ENCODE measurements at regions not wholly inside any gene's neighbourhood (a gene's known extent, or its start where the extent isn't known, plus 50 kb on each side); places are given as distances from the start of the nearest gene placed in this dataset.
"Not testable (repeated sequence)": the region's sequence is repeated elsewhere in the genome, so short reads cannot be mapped to it uniquely, and the experiment has no call there.

- H3K27me3 ChIP-seq (ENCODE audit: control insufficient read depth in 3 of 3, insufficient read depth in 3 of 3, low read depth in 1 of 3, low read length in 3 of 3); H3K27ac ChIP-seq (replicated peaks; ENCODE audit: low read length); H3K4ac ChIP-seq (ENCODE audit: low read length); H3K23ac ChIP-seq (ENCODE audit: low read depth, low read length, poor library complexity); H4K91ac ChIP-seq (ENCODE audit: low read depth, low read length, poor library complexity); H3K18ac ChIP-seq (ENCODE audit: low read length); H3K9me3 ChIP-seq (replicated peaks in 1 of 2; ENCODE audit: control insufficient read depth in 2 of 2, insufficient read depth in 1 of 2, low read depth in 1 of 2, low read length in 2 of 2); H3K14ac ChIP-seq (ENCODE audit: low read length); H2BK5ac ChIP-seq (ENCODE audit: low read length); H3K4me3 ChIP-seq (ENCODE audit: low read length in 2 of 2); H2AFZ ChIP-seq (ENCODE audit: low read length); H3K4me1 ChIP-seq (ENCODE audit: control insufficient read depth in 2 of 2, insufficient read depth in 1 of 2, low read depth in 1 of 2, low read length in 2 of 2); H3K4me2 ChIP-seq (ENCODE audit: insufficient read depth, low read length, poor library complexity, severe bottlenecking); H2BK15ac ChIP-seq (ENCODE audit: low read length); H3K36me3 ChIP-seq (replicated peaks in 1 of 2; ENCODE audit: control insufficient read depth in 2 of 2, insufficient read depth in 2 of 2, low read length in 2 of 2); H2AK5ac ChIP-seq (ENCODE audit: low read depth, low read length); H2BK120ac ChIP-seq (ENCODE audit: low read depth, low read length); DNase-seq (ENCODE audit: low spot score); H4K8ac ChIP-seq (ENCODE audit: low read depth, low read length); H3K79me1 ChIP-seq (ENCODE audit: low read depth, low read length); H3K9ac ChIP-seq (ENCODE audit: low read depth, low read length, poor library complexity); H2BK12ac ChIP-seq (ENCODE audit: low read length): not testable (repeated sequence)
Observed at GRCh38 chr5:57631139-57631538, 148.5 kb upstream of the ACTBL2 start.

- Histone ChIP-seq H2AK5ac (ENCODE audit: low read depth, low read length) (no peak overlapping the region), H3K79me1 (ENCODE audit: low read depth, low read length) (no peaks in the 10 kb centered on the region), H3K27me3 (ENCODE audit: control insufficient read depth in 3 of 3, insufficient read depth in 3 of 3, low read depth in 1 of 3, low read length in 3 of 3) (no peaks in the 10 kb centered on the region), H3K9ac (ENCODE audit: low read depth, low read length, poor library complexity) (no peak overlapping the region), H3K18ac (ENCODE audit: low read length) (no peak overlapping the region), H3K27ac (replicated peaks; ENCODE audit: low read length) (no peak overlapping the region), H3K4ac (ENCODE audit: low read length) (no peak overlapping the region), H3K4me2 (ENCODE audit: insufficient read depth, low read length, poor library complexity, severe bottlenecking) (no peak overlapping the region), H3K36me3 (replicated peaks in 1 of 2; ENCODE audit: control insufficient read depth in 2 of 2, insufficient read depth in 2 of 2, low read length in 2 of 2) (no peaks in the 10 kb centered on the region), H3K4me1 (ENCODE audit: control insufficient read depth in 2 of 2, insufficient read depth in 1 of 2, low read depth in 1 of 2, low read length in 2 of 2) (no peaks in the 10 kb centered on the region), H2BK5ac (ENCODE audit: low read length) (no peak overlapping the region), H3K9me3 (replicated peaks in 1 of 2; ENCODE audit: control insufficient read depth in 2 of 2, insufficient read depth in 1 of 2, low read depth in 1 of 2, low read length in 2 of 2) (no peaks in the 10 kb centered on the region), H3K23ac (ENCODE audit: low read depth, low read length, poor library complexity) (no peak overlapping the region), H4K8ac (ENCODE audit: low read depth, low read length) (no peak overlapping the region), H2AFZ (ENCODE audit: low read length) (no peak overlapping the region), H2BK120ac (ENCODE audit: low read depth, low read length) (no peak overlapping the region), H3K14ac (ENCODE audit: low read length) (no peak overlapping the region), H3K4me3 (ENCODE audit: low read length in 2 of 2) (no peak overlapping the region), H2BK15ac (ENCODE audit: low read length) (no peak overlapping the region), H4K91ac (ENCODE audit: low read depth, low read length, poor library complexity) (no peak overlapping the region), H2BK12ac (ENCODE audit: low read length) (no peak overlapping the region)
- no peak for DNase-seq (ENCODE audit: low spot score)
- no CpG with 5 or more reads among the region's 2 CpGs for WGBS, 2 donors (ENCODE audit: extremely low coverage in 2 of 2, insufficient read length in 2 of 2, insufficient replicate concordance in 1 of 2)
Observed at GRCh38 chr5:57627661-57628060, 145.1 kb upstream of the ACTBL2 start.

- no CpG with 5 or more reads among the region's 1 CpG for WGBS, 2 donors (ENCODE audit: extremely low coverage in 2 of 2, insufficient read length in 2 of 2, insufficient replicate concordance in 1 of 2)
- H3K4me3 ChIP-seq (ENCODE audit: low read length in 2 of 2): no peak overlapping the region
- H3K4ac ChIP-seq (ENCODE audit: low read length): no peak overlapping the region
- H3K4me2 ChIP-seq (ENCODE audit: insufficient read depth, low read length, poor library complexity, severe bottlenecking): no peak overlapping the region
- H3K79me1 ChIP-seq (ENCODE audit: low read depth, low read length): no peaks in the 10 kb centered on the region
- H3K14ac ChIP-seq (ENCODE audit: low read length): no peak overlapping the region
- no peak overlapping the region for H3K23ac ChIP-seq (ENCODE audit: low read depth, low read length, poor library complexity)
- no peak overlapping the region for H2AFZ ChIP-seq (ENCODE audit: low read length)
- H3K36me3 ChIP-seq (replicated peaks in 1 of 2; ENCODE audit: control insufficient read depth in 2 of 2, insufficient read depth in 2 of 2, low read length in 2 of 2): no peaks in the 10 kb centered on the region
- no peaks in the 10 kb centered on the region for H3K27me3 ChIP-seq (ENCODE audit: control insufficient read depth in 3 of 3, insufficient read depth in 3 of 3, low read depth in 1 of 3, low read length in 3 of 3)
- no peak overlapping the region for H4K8ac ChIP-seq (ENCODE audit: low read depth, low read length)
- H2AK5ac ChIP-seq (ENCODE audit: low read depth, low read length): no peak overlapping the region
- no peak for DNase-seq (ENCODE audit: low spot score)
- H2BK120ac ChIP-seq (ENCODE audit: low read depth, low read length): no peak overlapping the region
- H3K18ac ChIP-seq (ENCODE audit: low read length): no peak overlapping the region
- no peak overlapping the region for H2BK15ac ChIP-seq (ENCODE audit: low read length)
- H3K4me1 ChIP-seq (ENCODE audit: control insufficient read depth in 2 of 2, insufficient read depth in 1 of 2, low read depth in 1 of 2, low read length in 2 of 2): no peaks in the 10 kb centered on the region
- no peak overlapping the region for H4K91ac ChIP-seq (ENCODE audit: low read depth, low read length, poor library complexity)
- H3K9ac ChIP-seq (ENCODE audit: low read depth, low read length, poor library complexity): no peak overlapping the region
- no peak overlapping the region for H2BK5ac ChIP-seq (ENCODE audit: low read length)
- no peak overlapping the region for H3K27ac ChIP-seq (replicated peaks; ENCODE audit: low read length)
- H2BK12ac ChIP-seq (ENCODE audit: low read length): no peak overlapping the region
- H3K9me3 ChIP-seq (replicated peaks in 1 of 2; ENCODE audit: control insufficient read depth in 2 of 2, insufficient read depth in 1 of 2, low read depth in 1 of 2, low read length in 2 of 2): no peaks in the 10 kb centered on the region
Observed at GRCh38 chr5:57626703-57627102, 144.1 kb upstream of the ACTBL2 start.

DNA sequence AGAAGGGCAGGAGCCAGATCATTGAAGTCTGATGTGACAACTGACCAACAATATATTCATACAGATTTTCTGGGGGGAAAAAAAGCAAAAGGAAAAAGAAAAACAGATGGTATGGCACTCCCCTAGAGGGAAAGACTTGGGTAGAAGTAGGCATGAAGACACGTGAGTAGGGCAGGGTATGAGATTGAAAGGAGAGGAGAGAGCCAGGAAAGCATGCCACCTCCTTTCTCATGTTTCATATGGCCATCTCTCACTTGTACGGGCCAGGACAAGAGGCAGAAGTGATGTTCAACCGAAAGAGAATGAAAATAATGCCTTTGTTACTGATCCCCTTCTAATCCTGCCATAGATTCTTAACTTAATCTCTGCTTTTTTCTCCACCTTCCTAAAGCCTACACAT is 139.0 kb upstream of the ACTBL2 start:
- no peak overlapping the region for H3K27ac ChIP-seq (replicated peaks; ENCODE audit: low read length)
- no peak overlapping the region for H2BK120ac ChIP-seq (ENCODE audit: low read depth, low read length)
- no peak overlapping the region for H4K8ac ChIP-seq (ENCODE audit: low read depth, low read length)
- no peak overlapping the region for H4K91ac ChIP-seq (ENCODE audit: low read depth, low read length, poor library complexity)
- H3K4ac ChIP-seq (ENCODE audit: low read length): no peak overlapping the region
- H2BK5ac ChIP-seq (ENCODE audit: low read length): no peak overlapping the region
- H2BK15ac ChIP-seq (ENCODE audit: low read length): no peak overlapping the region
- no peak overlapping the region for H2AFZ ChIP-seq (ENCODE audit: low read length)
- no peaks in the 10 kb centered on the region for H3K36me3 ChIP-seq (replicated peaks in 1 of 2; ENCODE audit: control insufficient read depth in 2 of 2, insufficient read depth in 2 of 2, low read length in 2 of 2)
- no peak overlapping the region for H3K14ac ChIP-seq (ENCODE audit: low read length)
- H2AK5ac ChIP-seq (ENCODE audit: low read depth, low read length): no peak overlapping the region
- H3K79me1 ChIP-seq (ENCODE audit: low read depth, low read length): no peaks in the 10 kb centered on the region
- H2BK12ac ChIP-seq (ENCODE audit: low read length): no peak overlapping the region
- H3K23ac ChIP-seq (ENCODE audit: low read depth, low read length, poor library complexity): no peak overlapping the region
- DNase-seq (ENCODE audit: low spot score): no peak
- WGBS, 2 donors (ENCODE audit: extremely low coverage in 2 of 2, insufficient read length in 2 of 2, insufficient replicate concordance in 1 of 2): no CpG with 5 or more reads among the region's 3 CpGs
- H3K27me3 ChIP-seq (ENCODE audit: control insufficient read depth in 3 of 3, insufficient read depth in 3 of 3, low read depth in 1 of 3, low read length in 3 of 3): no peaks in the 10 kb centered on the region
- no peak overlapping the region for H3K4me3 ChIP-seq (ENCODE audit: low read length in 2 of 2)
- H3K9me3 ChIP-seq (replicated peaks in 1 of 2; ENCODE audit: control insufficient read depth in 2 of 2, insufficient read depth in 1 of 2, low read depth in 1 of 2, low read length in 2 of 2): no peaks in the 10 kb centered on the region
- no peak overlapping the region for H3K4me2 ChIP-seq (ENCODE audit: insufficient read depth, low read length, poor library complexity, severe bottlenecking)
- H3K18ac ChIP-seq (ENCODE audit: low read length): no peak overlapping the region
- no peak overlapping the region for H3K9ac ChIP-seq (ENCODE audit: low read depth, low read length, poor library complexity)
- no peaks in the 10 kb centered on the region for H3K4me1 ChIP-seq (ENCODE audit: control insufficient read depth in 2 of 2, insufficient read depth in 1 of 2, low read depth in 1 of 2, low read length in 2 of 2)

Measured in neuronal stem cell (in vitro differentiated cells).